ENCODE measurements at regions not wholly inside any gene's neighbourhood (a gene's known extent, or its start where the extent isn't known, plus 50 kb on each side); places are given as distances from the start of the nearest gene placed in this dataset.
"Not testable (repeated sequence)": the region's sequence is repeated elsewhere in the genome, so short reads cannot be mapped to it uniquely, and the experiment has no call there.

DNA sequence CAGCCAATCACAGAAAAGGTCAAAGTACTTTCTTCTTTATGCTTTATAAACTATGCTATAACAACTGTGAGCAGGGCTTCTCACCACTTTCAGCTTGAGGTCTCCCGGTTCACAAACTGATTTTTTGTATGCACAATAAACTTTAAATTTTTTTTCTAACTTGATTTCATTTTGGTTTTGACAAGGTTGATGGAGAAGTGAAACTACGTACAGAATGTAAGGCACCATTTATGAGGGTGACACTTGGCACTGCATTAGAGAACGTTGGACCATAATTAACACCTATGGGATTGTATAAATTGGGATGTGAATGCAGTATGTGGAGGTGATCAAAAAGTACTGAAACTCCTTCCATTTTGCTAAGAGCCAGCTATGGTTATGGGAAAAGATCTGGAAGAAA lies 857.9 kb upstream of the HTR2C start:
- DNase-seq: no peak

DNA sequence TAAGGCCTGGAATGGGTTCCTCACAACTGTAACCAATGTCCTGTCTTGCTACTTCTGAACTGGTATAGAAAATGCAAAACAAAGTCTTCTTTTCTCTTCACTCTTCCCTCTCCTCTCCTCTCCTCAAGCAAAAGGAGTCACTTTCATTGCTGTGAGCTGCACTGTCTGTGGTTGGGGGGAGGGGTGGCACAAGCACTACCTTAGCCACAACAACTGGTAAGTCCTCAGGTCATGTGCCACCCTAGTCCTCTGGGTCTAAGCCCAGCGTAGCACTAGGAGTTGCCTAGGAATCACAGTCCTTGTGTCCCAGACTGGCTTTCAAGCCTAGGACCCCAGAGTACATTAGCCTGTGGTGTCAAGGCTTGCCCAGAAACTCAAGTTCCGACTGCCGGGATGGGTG lies 859.3 kb upstream of the AMOT start:
- DNase-seq: no peak

DNA sequence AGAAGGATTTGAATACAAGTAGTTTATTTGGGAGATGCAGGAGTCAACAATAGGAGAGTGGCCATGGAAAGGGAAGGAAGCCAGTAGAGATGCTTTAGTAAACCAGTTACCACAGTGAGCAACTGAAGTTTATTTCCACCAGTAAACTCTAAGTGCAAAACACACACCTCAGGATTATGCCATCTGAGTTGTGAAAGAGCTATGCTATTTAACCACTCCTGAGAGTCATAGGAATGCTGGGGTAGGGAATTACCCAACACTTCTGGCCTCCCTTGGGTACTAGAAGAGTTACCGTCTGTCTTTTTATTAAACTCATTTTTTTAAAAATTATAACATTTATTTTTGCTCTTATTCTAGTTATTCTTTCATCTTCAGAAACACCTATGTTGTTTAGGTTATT lies 834.6 kb upstream of the AMOT start:
- DNase-seq: no peak

DNA sequence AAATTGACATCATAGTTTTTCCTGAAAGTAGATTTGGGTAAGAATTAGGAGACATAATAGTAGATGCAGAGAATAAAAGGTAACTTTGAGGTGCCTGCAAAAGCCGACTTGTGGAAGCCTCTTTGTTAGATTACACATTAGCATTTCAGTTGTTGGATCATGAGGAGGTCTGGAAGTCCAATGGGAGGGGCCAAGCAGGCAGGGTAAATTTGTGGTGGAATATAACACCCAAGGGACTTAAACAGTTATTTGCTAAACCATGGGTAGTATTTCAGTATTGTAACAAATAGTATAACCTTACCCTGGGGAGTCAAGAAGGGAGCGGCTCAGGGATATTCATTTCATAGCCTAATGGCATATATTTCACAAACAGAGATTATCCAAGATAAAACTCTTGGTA lies 810.7 kb upstream of the AMOT start:
- no peak for DNase-seq

DNA sequence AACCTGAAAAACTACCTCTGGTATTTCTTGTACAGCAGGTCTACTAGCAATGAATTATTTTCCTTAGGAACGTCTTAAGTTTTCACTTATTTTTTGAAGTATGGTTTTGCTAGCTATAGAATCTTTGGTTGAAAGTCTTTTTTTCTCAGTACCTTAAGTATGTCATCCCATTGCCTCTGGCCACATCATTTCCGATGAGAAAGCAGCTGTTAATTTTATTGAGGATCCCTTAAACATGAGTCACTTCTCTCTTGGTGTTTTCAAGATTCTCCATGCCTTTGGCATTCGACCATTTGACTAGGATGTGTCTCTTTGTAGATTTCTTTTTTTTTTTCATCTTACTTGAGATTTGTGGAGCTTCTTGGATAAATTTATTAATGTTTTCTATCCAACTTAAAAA lies 803.8 kb upstream of the AMOT start:
- no peak for DNase-seq

DNA sequence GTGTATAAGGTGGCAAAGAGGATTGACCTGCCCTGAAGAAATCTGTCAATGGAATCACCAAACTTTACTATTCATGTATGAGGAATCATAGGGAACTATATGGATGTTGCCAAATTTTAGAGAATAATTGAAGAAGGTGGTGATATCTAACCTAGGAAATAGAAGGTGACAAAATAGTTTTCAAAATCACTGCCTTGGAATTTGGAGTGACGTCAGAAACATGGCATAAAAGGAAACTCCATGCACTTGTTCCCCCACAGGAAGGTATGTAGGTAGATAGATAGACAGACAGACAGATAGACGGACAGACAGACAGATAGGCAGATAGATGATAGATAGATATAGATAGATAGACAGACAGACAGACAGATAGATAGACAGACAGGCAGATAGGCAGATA lies 793.9 kb upstream of the AMOT start:
- DNase-seq: no peak

DNA sequence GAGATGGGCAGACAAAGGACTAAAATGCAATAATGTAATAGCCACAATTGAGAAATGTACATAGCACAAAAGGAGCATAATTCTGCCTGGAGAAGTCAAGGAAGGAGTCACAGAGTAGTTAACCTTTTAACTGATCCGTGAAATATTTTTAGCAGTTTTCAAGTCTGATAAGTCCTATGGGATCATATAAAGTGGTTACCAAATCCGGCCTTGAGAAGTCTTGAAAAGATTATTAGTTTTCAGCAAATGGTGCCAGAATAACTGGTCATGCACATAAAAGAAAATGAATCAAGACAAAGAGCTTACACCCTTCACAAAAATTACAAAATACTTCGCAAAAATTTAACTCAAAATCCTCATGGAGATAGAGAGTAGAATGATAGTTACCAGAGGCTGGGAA lies 788.7 kb upstream of the AMOT start:
- DNase-seq: no peak

DNA sequence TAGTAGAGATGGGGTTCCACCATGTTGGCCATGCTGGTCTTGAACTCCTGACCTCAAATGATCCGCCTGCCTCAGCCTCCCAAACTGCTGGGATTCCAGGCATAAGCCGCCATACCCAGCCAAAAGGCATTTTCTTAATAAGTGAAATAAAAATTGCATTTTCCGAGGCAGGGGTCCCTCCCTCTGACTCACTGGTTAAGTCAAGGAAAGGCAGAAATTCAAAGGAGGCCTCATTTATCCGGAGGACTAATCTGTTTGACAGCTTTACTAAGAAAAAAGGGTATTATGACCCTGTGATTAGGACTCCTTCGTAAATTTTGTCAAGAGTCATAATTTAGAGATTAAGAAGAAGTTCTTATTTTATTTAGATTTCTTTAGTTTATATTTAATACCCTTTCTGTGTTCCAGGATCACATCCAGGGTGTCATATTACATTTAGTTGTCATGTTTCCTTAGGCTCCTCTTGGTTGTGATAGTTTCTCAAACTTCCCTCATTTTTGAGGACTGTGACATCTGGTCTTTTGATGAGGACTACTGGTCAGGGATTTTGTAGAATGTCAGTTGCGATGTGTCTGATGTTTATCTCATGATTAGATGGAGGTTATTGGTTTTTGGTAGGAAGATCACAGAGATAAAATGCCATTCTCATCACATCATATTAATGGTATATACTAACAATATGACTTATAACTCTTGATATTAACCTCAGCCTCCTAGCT lies 753.7 kb upstream of the AMOT start:
- DNase-seq: no peak

DNA sequence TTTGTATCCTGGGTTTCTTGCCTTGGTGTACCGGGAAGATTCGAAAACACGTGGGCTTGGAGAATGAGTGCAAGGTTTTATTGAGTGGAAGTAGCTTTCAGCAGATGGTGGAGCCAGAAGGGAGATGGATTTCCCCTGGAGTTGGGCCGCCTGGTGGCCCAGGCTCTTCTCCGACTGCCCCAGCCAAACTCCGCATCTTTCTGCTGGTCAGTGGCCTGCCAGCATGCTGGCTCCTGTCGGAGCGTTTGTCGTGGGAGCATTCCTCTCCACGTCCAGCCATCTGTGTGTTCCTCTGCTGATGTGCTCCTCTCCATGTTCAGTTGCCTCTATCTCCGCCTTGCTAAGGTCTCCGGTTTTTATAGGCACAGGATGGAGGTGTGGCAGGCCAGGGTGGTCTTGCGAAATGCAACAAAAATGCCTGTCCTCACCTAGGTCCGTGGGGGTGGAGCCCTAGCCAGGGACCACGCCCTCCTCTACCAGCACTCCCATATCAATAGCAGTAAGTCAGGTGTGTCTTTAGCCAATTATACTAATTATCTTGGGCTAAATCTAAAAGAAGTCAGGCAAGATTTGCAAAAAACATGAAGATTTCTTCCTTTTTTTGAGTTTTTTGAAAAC lies 745.8 kb upstream of the AMOT start:
- no peak for DNase-seq

DNA sequence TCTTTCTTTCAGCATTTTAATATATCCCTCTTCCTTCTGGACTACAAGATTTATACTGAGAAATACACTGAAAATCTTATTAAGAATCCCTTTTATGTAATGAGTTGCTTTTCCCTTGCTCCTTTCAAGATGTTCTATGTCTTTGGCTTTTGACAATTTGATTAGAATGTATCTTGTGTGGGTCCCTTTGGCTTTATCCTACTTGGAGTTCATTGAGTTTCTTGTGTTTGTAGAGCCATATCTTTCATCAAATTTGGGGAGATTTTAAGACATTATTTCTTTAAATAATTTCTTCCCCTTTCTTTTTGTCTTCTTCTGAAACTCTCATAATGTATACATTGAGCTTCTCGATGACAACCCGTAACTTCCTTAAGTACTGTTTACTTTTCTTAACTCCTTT lies 739.9 kb upstream of the AMOT start:
- DNase-seq: no peak

DNA sequence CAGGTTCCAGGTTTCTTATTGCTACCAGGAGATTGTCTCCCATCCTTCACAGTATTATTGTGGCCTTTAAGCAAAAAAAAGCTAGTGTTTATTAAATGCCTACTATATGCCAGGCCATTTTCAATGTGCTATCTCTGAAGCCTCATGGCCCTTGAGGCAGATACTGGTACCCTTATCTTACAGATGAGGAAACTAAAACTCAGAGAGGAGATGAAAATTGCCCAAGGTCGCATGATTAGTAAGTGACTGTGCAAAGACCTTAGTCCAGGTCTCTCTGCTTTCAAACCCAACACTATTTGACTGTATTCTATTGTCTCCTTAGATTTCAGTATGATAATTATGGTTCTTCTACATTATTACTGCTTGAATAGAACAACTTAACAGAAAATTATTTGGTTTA lies 717.9 kb upstream of the AMOT start:
- no peak for DNase-seq

DNA sequence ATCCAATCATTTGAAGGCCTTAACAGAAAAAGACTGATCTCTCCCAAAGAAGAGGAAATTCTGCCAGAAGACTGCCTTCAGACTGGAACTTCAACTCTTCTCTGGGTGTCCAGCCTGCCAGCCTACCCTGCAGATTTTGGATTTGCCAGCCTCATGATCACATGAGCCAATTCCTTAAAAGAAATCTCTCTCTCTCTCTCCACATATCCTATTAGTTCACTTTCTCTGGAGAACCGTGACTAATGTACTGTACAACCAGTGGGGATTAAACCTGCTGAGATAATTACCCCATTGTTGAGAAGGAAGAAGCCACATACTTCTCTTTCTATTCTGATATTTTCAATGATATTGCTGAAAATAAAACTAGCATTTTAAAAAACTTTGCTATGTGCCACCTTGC lies 711.3 kb upstream of the AMOT start:
- DNase-seq: no peak

DNA sequence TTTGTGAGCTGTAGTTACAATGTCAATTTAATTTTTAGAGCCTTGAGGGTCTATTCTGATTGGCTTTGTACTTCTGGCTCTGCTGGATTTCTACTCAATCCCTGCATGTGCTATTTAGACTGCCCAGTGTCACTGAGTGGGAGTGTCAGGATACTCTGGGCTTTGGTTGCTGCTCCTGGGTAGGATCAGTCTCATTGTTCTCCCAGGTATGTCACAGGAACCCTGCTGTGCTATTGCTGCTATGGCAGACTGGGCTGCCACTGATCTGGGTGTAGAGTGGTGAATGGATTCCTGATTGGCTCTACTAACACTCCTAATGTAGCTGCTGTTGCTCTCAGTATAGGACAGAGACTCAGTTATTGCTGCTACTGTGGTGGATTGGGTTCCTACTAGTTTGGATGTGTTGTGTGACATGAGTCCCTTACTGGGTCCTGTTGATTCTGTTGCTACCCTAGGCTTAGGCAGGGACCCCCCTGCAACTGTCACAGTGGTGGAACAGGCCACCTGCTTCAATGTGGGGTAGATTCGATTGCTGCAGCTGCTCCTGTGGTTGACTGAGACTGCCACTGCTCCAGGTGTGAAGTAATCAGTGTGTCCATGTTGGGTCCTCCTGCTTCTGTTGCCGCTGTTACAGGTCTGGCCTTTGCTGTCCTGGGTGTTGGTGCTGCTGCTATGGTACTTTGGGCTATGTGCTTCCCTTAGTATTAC lies 707.8 kb upstream of the AMOT start:
- DNase-seq: no peak

DNA sequence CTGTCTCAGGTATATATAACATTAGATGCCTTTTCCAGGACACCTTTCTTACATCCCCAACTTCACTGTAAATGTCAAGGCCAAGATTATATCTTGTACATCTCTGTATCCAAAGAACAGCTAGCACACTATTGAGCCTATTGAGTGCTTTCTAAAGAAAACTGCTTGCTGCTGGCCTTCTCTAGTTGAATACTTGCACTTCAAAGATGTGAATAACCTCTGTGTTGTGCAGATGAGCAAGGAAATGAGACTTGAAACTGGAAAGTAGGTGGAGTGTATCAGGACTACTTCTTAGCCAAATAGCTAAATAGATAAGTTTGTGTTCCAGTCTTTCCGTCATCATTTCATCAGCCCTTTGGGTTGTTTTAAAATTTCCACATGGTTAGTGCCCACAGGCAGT lies 704.4 kb upstream of the AMOT start:
- no peak for DNase-seq

DNA sequence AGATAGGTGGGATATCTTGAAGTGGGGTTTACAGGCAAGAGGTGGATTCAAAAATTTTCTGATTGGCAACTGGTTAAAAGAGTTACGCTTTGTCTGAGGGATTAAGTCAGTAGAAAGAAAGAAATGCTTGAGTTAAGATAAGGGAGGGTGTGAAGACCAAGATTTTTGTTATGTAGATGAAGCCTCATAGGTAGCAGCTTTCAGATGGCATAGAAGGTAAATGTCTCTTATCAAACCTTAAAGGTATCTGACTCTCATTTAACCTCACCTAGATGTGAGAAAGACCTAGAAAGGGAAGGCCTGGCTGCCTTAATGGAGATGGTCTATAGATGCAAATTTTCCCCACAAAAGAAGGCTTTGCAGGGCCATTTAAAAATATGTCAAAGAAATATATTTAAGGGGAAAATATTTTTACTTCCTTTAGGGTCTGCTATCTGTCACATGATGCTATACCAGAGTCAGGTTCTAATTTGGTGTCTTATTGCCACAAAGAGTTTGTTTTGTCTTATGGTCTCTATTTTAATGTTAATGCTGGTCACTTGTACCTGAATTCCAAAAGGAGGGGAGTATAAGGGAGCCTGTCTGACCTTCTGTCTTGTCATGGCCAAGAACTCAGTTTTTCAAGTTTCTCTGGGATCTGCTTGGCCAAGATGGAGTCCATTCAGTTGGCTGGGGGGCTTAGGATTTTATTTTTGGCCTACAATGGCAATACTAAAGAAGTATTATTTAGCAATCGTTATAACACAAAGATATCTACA lies 699.1 kb upstream of the AMOT start:
- DNase-seq: no peak

DNA sequence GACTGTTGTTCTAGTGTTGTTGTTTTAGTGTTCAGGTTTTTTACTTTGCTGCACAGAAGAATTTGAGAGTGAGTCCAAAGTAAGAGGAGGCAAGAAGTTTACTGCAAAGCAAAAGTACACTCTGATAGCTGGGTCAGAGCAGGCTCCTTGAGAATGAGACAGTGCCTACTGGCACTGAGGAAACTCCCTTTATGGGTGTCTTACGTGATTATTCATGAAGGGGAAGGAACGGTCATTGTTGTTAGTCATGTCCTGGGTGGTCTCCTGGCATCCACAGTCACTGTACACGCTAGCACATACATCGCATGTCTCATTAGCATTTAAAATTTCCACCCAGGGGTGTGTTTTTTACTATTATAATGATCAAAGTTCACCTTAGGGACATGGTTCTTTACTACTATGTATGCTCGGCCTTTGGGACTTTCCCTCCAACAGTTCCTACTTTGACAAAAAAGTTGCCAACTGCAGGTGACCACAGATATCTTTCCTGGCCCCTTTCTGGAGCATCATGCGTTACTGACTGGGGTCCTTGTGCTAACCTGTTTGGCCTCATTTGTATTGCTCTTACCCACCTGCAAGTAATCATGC lies 688.9 kb upstream of the AMOT start:
- DNase-seq: no peak

DNA sequence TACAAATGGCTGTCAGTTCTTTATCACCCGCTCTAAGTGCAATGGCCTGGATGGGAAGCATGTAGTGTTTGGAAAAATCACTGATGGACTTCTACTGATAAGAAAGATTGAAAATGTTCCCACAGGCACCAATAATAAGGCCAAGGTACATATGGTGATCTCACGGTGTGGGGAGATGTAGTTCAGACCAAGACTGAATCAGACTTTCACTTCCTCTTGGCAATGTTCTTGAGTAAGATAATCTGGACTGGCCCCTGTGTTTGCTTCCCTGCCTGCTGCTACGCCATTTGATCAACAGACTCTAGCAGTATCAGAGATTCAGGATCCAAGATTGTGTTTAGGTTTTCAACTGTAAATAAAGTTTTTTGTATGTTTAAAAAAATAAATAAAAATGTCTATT lies 682.2 kb upstream of the AMOT start:
- DNase-seq: peak; percentile 0

DNA sequence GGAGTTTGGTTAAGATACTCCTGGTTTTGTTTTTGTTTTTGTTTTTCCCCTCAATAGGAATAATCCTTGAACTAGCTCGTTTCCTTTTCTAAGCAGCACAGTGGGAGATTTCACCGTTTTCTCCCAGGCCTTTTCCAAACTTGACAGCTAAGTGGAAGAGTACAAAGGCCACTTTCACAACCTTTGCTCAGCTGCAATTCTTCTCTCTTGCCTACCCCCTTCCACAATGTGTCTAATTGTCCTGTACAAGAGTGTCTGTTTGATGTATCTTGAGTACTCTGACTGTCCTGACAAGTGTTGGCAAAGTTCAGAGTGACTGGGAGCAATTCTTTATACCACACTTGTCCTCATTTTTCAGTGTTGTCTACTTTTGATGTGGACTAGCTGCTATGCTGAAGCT lies 674.3 kb upstream of the AMOT start:
- DNase-seq: no peak

DNA sequence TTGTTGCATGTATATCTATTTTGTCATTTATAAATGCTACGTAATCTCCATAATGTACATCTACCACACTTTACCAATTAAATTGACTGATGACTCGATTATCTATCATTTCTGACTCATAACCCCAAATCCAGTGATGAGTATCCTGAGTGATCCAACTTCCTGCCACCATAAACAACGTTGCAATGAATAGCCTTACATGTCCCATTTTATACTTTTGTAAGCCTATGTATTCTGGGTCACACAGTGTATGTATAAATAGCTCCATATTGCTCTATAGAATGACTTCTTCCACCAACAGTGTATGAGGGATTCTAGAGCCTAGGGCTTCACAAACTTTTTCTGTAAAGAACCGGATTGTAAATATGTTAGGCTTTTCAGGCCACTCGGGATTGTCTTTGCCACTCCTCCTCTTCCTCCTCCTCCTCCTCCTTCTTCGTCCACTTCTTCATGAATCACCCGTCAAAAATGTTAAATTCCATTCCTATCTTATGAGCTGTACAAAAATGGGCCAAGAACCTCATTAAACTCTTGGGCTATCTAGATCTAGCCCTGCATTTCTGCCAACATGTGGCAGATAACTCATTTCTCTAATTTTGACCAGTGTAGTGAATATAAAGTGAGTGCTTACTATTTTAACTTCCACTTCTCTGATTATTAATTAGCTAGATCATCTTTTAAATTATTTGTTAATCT lies 672.2 kb upstream of the AMOT start:
- DNase-seq: no peak

DNA sequence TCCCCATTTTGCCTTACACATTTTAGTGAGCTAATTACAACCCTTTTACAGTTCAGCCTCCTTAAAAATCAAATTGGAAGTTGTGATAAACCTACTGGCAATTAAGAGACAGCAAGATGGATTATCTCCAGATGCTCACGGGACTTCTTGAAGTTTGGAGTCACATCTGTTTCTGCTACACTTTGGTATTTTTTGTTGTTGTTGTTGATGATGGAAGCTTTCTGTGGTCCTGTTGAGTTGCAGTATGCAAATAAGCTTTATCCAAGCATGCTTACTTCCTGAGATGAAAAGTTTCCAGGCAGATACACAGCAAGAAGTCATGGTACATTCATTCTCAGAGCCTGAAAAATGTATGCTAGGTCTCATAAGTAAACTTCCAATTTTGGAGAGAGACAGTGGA lies 670.0 kb upstream of the AMOT start:
- no peak for DNase-seq

DNA sequence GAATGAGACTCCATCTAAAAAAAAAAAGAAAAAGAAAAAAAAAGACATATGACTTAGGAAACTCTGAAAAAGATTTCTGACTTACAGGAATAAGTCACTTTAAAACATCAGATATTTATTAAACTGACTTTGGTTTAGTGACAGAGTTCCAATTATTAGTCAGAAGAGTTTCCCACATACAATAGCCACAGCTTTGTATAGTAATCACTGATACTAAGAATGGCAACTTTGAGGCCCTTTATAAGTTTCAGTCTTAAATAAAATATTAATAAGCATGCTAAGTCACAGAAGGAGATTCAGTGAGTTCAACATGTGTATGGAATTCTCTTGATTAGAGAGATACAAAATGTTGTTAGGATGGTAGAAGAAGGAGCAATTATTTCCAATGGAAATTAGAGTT lies 652.3 kb upstream of the AMOT start:
- DNase-seq: no peak

DNA sequence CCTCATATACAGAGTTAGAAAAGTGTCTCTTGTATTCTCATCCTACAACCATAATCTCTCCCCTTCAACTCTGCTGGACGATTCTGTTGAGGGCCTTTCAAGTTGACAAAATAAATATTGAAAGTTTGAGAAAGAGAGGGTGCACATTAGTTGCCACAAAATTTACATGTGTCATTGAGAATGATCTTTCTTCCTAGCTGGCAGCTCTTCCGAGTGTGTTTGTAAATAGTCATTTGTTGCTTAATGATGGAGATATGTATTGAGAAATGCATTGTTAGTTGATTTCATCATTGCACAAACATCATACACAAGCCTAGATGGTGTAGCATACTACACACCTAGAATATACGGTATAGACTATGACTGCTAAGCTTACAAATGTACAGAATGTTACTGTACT lies 632.8 kb upstream of the AMOT start:
- DNase-seq: no peak

DNA sequence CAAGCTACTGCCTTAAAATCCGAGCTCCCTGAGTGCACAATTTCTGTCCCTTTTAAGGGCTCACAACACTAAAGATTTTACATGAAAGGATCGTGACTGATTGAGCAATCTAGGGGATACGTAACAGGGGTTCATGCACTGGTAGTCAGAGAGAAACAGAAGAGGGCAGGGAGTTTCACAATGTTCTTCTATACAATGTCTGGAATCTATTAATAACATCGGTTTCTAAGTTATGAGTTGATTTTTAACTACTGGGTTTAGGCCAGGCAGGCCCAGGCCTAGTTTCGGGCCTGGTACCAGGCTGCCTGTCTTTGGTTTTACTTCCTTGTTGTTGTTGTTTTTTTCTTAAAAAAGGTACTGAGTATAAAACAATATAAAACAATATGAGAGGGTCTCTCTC lies 632.4 kb upstream of the AMOT start:
- not testable (repeated sequence) for DNase-seq

Measured in suppressor macrophage treated with lipopolysaccharide for 4 hours (primary cell).